ENCODE measurements at regions not wholly inside any gene's neighbourhood (a gene's known extent, or its start where the extent isn't known, plus 50 kb on each side); places are given as distances from the start of the nearest gene placed in this dataset.

DNA sequence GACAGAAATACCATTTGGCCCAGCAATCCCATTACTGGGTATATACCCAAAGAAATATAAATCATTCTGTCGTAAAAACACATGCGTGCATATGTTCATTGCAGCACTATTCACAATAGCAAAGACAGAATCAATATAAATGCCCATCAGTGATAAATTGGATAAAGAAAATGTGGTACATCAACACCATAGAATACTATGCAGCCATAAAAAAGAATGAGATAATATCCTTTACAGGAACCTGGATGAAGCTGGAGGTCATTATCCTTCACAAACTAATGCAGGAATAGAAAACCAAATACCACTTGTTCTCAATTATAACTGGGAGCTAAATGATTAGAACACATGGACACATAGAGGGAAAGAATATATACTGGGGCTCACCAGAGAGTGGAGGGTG lies 109.6 kb upstream of the SLC35F3 start:
- DNase-seq (no peak), ATAC-seq (no peak)
- TF ChIP-seq, protein P1, sequence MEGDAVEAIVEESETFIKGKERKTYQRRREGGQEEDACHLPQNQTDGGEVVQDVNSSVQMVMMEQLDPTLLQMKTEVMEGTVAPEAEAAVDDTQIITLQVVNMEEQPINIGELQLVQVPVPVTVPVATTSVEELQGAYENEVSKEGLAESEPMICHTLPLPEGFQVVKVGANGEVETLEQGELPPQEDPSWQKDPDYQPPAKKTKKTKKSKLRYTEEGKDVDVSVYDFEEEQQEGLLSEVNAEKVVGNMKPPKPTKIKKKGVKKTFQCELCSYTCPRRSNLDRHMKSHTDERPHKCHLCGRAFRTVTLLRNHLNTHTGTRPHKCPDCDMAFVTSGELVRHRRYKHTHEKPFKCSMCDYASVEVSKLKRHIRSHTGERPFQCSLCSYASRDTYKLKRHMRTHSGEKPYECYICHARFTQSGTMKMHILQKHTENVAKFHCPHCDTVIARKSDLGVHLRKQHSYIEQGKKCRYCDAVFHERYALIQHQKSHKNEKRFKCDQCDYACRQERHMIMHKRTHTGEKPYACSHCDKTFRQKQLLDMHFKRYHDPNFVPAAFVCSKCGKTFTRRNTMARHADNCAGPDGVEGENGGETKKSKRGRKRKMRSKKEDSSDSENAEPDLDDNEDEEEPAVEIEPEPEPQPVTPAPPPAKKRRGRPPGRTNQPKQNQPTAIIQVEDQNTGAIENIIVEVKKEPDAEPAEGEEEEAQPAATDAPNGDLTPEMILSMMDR (IDR thresholded peaks at IDR 0.05) = no peak
- intact Hi-C loops (cut with DNase I) = loop anchor here in 1 of 2 donors (5.0 kb wide), 1 partner anchor 353 kb away; no protein-coding TSS in a partner anchor
- Histone ChIP-seq H3K9me3 (peaks cover 0 to 2% of the 10 kb centered on the region in 2 donors), H3K4me1 (no peaks in the 10 kb centered on the region), H3K27ac (no peak overlapping the region), H3K36me3 (no peaks in the 10 kb centered on the region), H3K4me3 (no peak overlapping the region), H3K27me3 (no peaks in the 10 kb centered on the region)

GRCh38 chr1:233796146-233796783 lies 108.2 kb upstream of the SLC35F3 start:
- H3K36me3 ChIP-seq = no peaks in the 10 kb centered on the region
- H3K9me3 ChIP-seq = peaks cover 0 to 2% of the 10 kb centered on the region in 2 donors
- intact Hi-C loops (cut with DNase I) = no loop called here
- no peak overlapping the region for H3K4me3 ChIP-seq
- DNase-seq = no peak
- no peaks in the 10 kb centered on the region for H3K4me1 ChIP-seq
- TF ChIP-seq, protein P1 (IDR thresholded peaks at IDR 0.05) = no peak
- no peak for ATAC-seq
- H3K27ac ChIP-seq = no peak overlapping the region
- H3K27me3 ChIP-seq = no peaks in the 10 kb centered on the region

DNA sequence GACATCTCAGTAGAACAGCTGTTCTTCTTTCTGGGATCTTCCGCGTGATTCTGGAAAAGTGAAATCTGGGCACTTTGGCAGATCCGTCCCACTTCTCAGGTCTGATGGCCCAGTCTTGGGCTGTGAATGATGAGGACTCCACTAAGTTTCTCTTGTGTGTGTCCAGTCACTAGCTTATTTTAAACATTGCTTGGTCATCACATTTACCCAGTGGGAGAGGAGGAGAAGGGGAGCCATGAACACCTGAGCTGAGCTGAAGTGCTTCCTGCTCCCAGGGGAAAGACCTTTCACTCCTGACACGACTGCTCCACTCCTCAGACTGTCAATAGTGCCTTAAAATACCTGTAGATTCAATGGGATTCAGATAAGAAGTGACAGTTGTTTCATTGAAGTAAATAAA lies 101.9 kb upstream of the SLC35F3 start:
- Histone ChIP-seq H3K36me3 (no peaks in the 10 kb centered on the region), H3K27ac (no peak overlapping the region), H3K4me3 (no peak overlapping the region), H3K9me3 (peaks cover 0 to 8% of the 10 kb centered on the region in 2 donors), H3K4me1 (no peaks in the 10 kb centered on the region), H3K27me3 (no peaks in the 10 kb centered on the region)
- DNase-seq (no peak), ATAC-seq (no peak)
- TF ChIP-seq, protein P1 (IDR thresholded peaks at IDR 0.05) = no peak
- intact Hi-C loops (cut with DNase I) = no loop called here

GRCh38 chr1:233805786-233806185 lies 98.7 kb upstream of the SLC35F3 start:
- Histone ChIP-seq H3K27ac (no peak overlapping the region), H3K4me1 (no peaks in the 10 kb centered on the region), H3K9me3 (peaks cover 0 to 8% of the 10 kb centered on the region in 2 donors), H3K36me3 (no peaks in the 10 kb centered on the region), H3K4me3 (no peak overlapping the region), H3K27me3 (no peaks in the 10 kb centered on the region)
- intact Hi-C loops (cut with DNase I) = no loop called here
- TF ChIP-seq, protein P1 (IDR thresholded peaks at IDR 0.05) = no peak
- DNase-seq (no peak), ATAC-seq (no peak)

- Histone ChIP-seq H3K4me3 (no peak overlapping the region), H3K27ac (no peak overlapping the region), H3K27me3 (no peaks in the 10 kb centered on the region), H3K4me1 (no peaks in the 10 kb centered on the region), H3K9me3 (no peaks in the 10 kb centered on the region), H3K36me3 (no peaks in the 10 kb centered on the region)
- intact Hi-C loops (cut with DNase I) = no loop called here
- DNase-seq (no peak), ATAC-seq (no peak)
- TF ChIP-seq, protein P1 (IDR thresholded peaks at IDR 0.05) = no peak
Observed at GRCh38 chr1:233815357-233815756, 89.1 kb upstream of the SLC35F3 start.
